NCI-H128 (cell line): ENCODE measurements at regions not wholly inside any gene's neighbourhood (a gene's known extent, or its start where the extent isn't known, plus 50 kb on each side); places are given as distances from the start of the nearest gene placed in this dataset.

Experiments
- DNase-seq: peaks from one replicate; lab custom pipeline; 2025; ENCODE audit not compliant: unreplicated experiment; lab: John Stamatoyannopoulos, UW

DNA sequence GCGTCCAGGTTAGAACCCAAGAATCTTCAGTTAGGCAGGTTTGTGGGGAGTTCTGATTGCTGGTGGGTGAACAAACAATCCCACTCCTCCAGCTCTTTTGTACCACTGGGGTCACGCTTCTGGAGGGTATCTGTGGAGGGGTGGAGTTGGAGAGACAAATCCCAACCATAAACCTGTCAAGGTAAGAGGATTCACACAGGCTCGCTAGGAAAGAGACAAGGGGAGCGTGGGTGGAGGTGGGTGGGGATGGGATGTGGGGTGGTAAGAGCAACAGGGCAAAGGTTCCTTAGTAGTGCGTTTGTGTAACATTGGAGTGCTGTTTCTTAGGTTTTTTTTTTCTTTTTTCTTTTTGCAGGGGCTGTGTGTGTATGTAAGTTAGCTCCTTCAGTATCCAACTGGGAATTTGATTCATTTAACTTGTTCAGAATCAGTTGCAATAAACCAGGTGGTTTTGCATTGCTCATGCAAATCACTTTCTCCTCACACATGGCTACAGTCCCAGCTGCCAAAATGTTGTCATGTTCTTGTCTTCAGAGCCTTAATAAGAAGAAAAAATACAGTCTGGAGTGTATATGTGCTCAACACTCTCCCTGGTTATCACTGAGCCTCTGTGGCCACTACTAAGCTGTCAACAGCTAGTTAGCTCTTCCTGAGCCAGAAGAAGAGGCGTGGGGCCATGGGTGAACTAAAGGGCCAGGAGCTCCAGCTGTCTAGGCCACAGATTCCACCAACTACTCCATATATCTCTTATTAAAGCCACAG is 164.0 kb upstream of the RAD23B start:
- no peak for DNase-seq

GRCh38 chr9:107119735-107120134 is 163.3 kb upstream of the RAD23B start:
- DNase-seq: no peak

DNA sequence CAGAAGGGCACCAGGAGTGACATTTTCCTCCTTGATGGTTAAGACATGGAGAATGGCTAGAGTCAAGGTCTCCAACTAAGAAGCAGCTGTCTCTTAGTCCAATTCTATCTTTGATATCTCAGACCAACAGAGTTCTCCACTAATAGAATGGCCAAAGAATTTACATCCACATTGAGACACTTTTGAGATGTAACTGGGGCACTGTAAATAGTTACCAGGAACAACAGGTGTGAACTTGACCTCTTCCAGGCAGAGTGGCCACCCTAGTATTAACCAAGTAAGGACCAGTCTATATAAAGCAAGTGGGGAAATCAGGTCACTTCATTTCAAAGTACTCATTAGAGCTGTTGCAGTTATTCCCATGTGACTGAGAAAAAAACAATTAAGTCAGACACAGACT is 159.7 kb upstream of the RAD23B start:
- no peak for DNase-seq

GRCh38 chr9:107127608-107128007 is 155.5 kb upstream of the RAD23B start:
- no peak for DNase-seq

- DNase-seq: peak; percentile 70
Observed at GRCh38 chr9:107131108-107131799, 151.8 kb upstream of the RAD23B start.

- DNase-seq: no peak
Observed at GRCh38 chr9:107136296-107136695, 146.8 kb upstream of the RAD23B start.

- no peak for DNase-seq
Observed at GRCh38 chr9:107137495-107138202, 145.4 kb upstream of the RAD23B start.

DNA sequence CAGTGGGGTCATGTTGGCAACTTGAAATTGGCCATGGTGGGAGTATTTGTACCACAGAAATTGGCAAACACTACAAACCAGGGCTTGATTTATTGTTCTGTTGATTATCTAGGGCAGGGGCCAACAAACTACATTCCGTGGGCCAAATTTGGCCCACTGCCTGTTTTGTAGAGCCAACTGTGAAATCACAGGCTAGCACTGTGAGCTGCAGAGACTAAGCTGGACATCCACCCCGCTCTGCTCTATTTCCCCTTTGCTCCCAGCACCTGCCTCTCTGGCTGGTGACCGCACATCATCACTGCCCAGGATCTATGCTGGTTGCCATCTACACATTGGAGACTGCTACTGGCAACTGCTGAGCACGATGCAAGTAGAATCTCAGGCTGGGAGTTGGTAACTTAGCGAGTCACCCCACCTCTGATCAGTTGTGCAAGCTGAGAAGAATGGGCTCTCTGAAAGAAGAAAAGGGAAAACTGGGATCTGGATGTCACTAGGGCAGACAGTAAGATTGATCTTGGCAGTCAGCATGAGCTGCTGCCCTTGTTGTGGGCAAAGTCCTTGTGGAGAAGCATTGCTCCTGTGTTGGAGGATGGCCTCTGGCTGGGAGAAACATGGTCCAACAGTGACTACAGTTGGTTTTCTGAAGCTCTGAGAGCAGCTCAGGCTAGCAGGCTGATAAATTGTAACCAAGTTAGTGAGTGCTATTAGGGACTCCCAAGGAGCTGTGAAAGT is 144.7 kb upstream of the RAD23B start:
- no peak for DNase-seq

- no peak for DNase-seq
Observed at GRCh38 chr9:107141967-107142366, 141.1 kb upstream of the RAD23B start.

DNA sequence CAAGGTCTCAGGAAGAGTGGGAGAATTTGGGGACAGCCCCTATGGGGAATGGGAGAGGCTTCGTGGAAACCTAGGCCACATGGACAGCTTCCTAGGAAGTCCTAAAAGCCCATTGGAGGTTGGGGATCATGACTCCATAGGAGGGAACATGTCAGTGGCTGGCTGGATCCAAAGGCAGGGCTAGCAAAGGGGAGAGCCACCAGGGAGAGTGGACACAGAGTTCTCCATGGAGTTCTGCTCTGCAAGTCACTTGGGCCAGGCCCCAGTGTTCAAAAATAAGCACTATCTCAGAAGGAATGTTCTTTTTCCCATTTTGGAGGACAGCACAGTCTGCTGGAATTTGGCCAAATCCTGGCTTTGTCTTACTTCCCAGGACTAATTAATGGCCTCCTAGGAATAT is 140.6 kb upstream of the RAD23B start:
- no peak for DNase-seq

DNA sequence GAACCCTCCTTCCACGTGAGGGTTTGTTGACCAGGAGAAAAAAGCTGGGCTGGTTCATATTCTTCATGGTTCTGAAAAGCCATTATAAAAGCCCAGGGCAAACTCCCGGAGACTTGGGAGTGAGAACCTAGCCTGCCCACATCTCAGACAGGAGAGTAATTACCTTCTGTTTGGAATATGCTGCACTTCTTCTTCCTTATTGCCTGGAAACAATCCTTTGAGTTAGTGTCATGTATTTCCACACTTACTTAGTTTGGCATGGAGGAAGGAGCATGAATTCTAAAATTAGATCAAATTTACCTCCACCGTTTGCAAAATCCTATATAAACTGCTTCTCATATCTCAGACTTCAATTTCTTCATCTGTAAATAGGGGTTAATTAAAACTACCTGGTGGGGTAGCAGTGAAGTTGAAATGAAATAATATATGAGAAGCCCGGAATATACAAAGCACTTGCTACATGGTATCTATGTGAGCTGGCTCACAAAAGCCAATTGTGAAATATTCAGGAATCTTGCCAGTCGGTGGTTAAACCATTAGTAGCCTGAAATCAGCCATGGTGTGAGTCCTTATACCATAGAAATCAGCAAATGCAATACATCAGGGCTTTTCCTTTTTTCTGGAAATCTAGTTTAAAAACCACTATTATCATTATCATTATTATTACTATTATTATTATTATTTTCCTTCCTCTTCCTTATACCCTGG is 140.0 kb upstream of the RAD23B start:
- no peak for DNase-seq

DNA sequence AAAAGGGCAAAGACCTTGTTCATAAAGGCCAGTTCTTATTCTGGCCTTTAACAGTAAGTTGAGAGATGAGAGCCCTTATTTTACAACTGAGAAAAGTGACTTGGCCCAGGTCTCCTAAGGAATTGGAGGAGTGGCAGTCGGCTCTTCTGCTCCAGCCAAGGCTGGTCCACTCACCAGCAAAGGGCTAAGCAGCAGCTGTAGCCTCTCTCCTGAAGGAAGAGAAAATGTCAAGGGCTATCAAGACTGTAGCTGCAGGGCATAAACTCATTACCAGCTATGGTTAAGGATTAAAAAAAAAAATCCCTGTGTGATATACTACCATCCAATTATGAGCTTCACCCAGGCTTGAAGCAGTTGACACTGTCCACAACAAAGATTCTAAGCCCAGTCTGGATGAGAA is 138.6 kb upstream of the RAD23B start:
- DNase-seq: no peak

- DNase-seq: no peak
Observed at GRCh38 chr9:107147134-107147533, 135.9 kb upstream of the RAD23B start.

DNA sequence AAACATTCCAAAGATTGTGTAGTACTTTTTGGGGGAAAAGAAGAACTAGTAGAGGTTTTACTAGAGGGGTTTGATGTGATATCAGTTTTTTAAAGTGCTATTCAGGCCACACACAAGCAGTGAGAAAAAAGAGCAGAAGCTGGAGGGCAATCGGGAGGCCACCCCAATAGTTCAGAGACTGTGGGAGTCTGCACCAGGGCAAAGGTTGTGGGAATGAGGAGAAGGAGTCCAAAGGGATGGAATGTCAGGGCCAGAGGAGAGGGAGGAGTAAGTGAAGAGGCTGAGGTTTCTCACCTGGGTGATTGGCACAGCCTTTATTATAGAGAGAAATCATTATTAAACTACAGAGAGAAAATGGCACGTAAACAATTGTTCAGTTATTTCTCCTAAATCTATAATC is 134.9 kb upstream of the RAD23B start:
- no peak for DNase-seq

DNA sequence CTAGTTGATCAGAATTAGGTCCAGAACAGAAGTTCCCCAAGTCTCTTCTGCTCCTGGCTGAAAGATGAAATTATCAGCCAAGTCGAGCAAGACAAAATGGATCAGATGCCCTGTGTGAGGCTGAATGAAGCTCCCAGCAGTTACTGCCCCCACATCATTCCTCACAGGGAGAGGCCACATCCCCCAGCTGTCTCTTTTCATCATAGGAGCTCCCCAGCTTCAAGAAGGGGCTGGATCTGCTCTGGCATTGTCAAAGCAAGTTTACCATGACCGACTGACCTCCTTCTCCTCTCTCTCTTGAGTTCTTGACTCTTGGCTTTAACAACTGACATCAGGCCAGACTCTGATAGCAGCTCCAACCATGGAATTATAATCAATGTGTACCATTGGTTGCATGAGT is 133.3 kb upstream of the RAD23B start:
- DNase-seq: no peak

GRCh38 chr9:107153336-107153735 is 129.7 kb upstream of the RAD23B start:
- DNase-seq: no peak

- DNase-seq: no peak
Observed at GRCh38 chr9:107154291-107154690, 128.8 kb upstream of the RAD23B start.

GRCh38 chr9:107154766-107155165 is 128.3 kb upstream of the RAD23B start:
- DNase-seq: no peak

DNA sequence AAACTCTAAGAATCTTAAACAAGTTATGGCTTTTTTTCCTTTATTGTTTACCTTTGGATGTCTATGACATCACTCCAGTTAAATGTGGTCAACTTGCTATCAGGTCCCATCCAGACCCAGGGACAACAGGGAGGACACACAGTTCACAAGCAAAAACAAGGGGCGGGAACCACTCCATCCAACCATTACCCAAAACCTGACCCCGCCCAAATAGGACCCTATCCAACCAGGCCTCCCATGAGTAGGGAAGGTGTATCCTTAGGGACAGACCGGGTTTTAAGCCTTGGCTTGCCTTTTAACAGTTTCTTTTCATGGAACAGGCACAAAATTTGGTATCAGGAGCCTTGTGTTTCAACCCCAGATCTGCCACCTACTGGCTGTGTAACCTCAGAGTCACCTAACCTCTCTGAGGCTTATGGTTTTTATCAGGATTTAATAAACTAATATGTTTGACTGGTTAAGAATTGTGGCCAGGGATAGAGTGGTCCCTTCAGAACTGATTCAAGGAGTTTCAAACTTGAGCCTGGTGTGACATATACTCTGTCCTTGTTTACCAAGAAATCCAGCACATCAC is 127.7 kb upstream of the RAD23B start:
- no peak for DNase-seq

DNA sequence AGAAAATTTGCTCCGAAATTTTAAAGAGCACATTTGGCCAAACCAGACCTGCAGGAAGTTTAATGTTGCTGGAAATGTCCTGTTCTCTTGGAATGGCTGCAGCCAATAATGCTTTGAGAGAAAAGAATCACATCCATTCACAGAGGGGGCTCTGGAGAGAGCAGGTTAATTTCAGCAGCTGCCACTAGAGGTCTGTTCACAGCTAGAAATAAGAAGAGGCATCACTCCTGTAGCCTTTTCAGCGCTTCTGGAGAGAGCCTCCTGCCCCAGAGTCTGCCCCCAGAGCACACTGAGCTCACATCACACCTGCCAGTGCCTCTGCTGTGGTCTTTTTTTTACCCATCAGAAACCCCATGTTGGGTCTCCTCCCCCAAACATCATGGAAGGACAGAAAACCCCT is 124.8 kb upstream of the RAD23B start:
- DNase-seq: no peak
